H9 (cell line): ENCODE measurements at regions not wholly inside any gene's neighbourhood (a gene's known extent, or its start where the extent isn't known, plus 50 kb on each side); places are given as distances from the start of the nearest gene placed in this dataset.

Experiments used
- DNase-seq: peaks from one replicate; pipeline ENCODE4 v3.0.0-alpha.2; 2017
- H2AFZ ChIP-seq: one replicate; pipeline ENCODE4 v1.6.1; 2013; ENCODE audit warnings: mild to moderate bottlenecking, low read length, control low read depth, moderate library complexity
- H2AK5ac ChIP-seq: 2 replicates; pipeline ENCODE4 v1.6.1; 2013; ENCODE audit warnings: low read length, control low read depth, mixed read lengths; ENCODE audit not compliant: insufficient read length
- H2BK120ac ChIP-seq: one replicate; pipeline ENCODE4 v1.6.1; 2013; ENCODE audit warnings: low read depth, mild to moderate bottlenecking, low read length, control low read depth, inconsistent platforms; ENCODE audit not compliant: poor library complexity, severe bottlenecking
- H2BK12ac ChIP-seq: 2 replicates; pipeline ENCODE4 v1.6.1; 2013; ENCODE audit warnings: low read length, control low read depth, mixed read lengths, low read depth; ENCODE audit not compliant: insufficient read length
- H2BK15ac ChIP-seq: 2 replicates; pipeline ENCODE4 v1.6.1; 2013; ENCODE audit warnings: low read depth, low read length, control low read depth
- H2BK20ac ChIP-seq: one replicate; pipeline ENCODE4 v1.6.1; 2013; ENCODE audit warnings: low read depth, mild to moderate bottlenecking, low read length, control low read depth, inconsistent platforms; ENCODE audit not compliant: poor library complexity, severe bottlenecking
- H2BK5ac ChIP-seq: 2 replicates; pipeline ENCODE4 v1.6.1; 2013; ENCODE audit warnings: low read length, control low read depth, mixed read lengths; ENCODE audit not compliant: insufficient read length
- H3K14ac ChIP-seq: 2 replicates; pipeline ENCODE4 v1.6.1; 2013; ENCODE audit warnings: low read length, control low read depth; ENCODE audit not compliant: insufficient read depth
- H3K18ac ChIP-seq: 2 replicates; pipeline ENCODE4 v1.6.1; 2013; ENCODE audit warnings: low read depth, mild to moderate bottlenecking, mixed read lengths, low read length, control low read depth; ENCODE audit not compliant: insufficient read length
- H3K23ac ChIP-seq: 2 replicates; pipeline ENCODE4 v1.6.1; 2013; ENCODE audit warnings: low read length, control low read depth, mixed read lengths, low read depth; ENCODE audit not compliant: insufficient read length
- H3K23me2 ChIP-seq: 2 replicates; pipeline ENCODE4 v1.6.1; 2013; ENCODE audit warnings: low read depth, mild to moderate bottlenecking, mixed read lengths, low read length, control low read depth; ENCODE audit not compliant: insufficient read length, poor library complexity, severe bottlenecking
- H3K27ac ChIP-seq: 2 replicates; pipeline ENCODE4 v1.5.1; 2013; ENCODE audit warnings: low read length, control low read depth, mixed read lengths, low read depth; ENCODE audit not compliant: insufficient read length
- H3K27me3 ChIP-seq: 2 replicates; pipeline ENCODE4 v1.6.1; 2013; ENCODE audit warnings: low read length, control low read depth, inconsistent platforms; ENCODE audit not compliant: insufficient read depth
- H3K4ac ChIP-seq: 2 replicates; pipeline ENCODE4 v1.6.1; 2013; ENCODE audit warnings: low read depth, mild to moderate bottlenecking, control low read depth, inconsistent platforms, low read length, moderate library complexity
- H3K4me1 ChIP-seq: 2 replicates; pipeline ENCODE4 v1.6.1; 2013; ENCODE audit warnings: low read length, control low read depth, inconsistent platforms; ENCODE audit not compliant: insufficient read depth
- H3K4me2 ChIP-seq: 2 replicates; pipeline ENCODE4 v1.6.1; 2013; ENCODE audit warnings: low read length, control low read depth, mixed read lengths; ENCODE audit not compliant: insufficient read length, insufficient read depth
- H3K56ac ChIP-seq: 2 replicates; pipeline ENCODE4 v1.6.1; 2013; ENCODE audit warnings: low read depth, mild to moderate bottlenecking, mixed read lengths, low read length, control low read depth; ENCODE audit not compliant: insufficient read length
- H3K79me1 ChIP-seq: 2 replicates; pipeline ENCODE4 v1.6.1; 2013; ENCODE audit warnings: low read depth, mild to moderate bottlenecking, moderate library complexity, low read length, control low read depth, inconsistent platforms; ENCODE audit not compliant: insufficient read depth, poor library complexity, severe bottlenecking
- H3K79me2 ChIP-seq: 2 replicates; pipeline ENCODE4 v1.6.1; 2013; ENCODE audit warnings: low read length, control low read depth, inconsistent platforms; ENCODE audit not compliant: insufficient read depth
- H3K9ac ChIP-seq: 2 replicates; pipeline ENCODE4 v1.6.1; 2013; ENCODE audit warnings: low read length, control low read depth, mixed read lengths; ENCODE audit not compliant: insufficient read length; ENCODE audit errors: extremely low read depth
- H3K9me3 ChIP-seq: one replicate; pipeline ENCODE4 v1.6.1; 2013; ENCODE audit warnings: low read depth, low read length, inconsistent platforms; ENCODE audit not compliant: control insufficient read depth
- H3T11ph ChIP-seq: one replicate; pipeline ENCODE4 v1.6.1; 2013; ENCODE audit warnings: mild to moderate bottlenecking, low read length, control low read depth, inconsistent platforms
- H4K20me1 ChIP-seq: one replicate; pipeline ENCODE4 v1.6.1; 2013; ENCODE audit not compliant: control insufficient read depth, insufficient read length, insufficient read depth
- H4K5ac ChIP-seq: 2 replicates; pipeline ENCODE4 v1.6.1; 2013; ENCODE audit warnings: low read depth, mild to moderate bottlenecking, mixed read lengths, low read length, control low read depth; ENCODE audit not compliant: insufficient read length
- H4K8ac ChIP-seq: replicated peaks from 2 replicates; pipeline ENCODE4 v1.6.1; 2013; ENCODE audit warnings: low read length, control low read depth, mixed read lengths, low read depth; ENCODE audit not compliant: insufficient read length
- H4K91ac ChIP-seq: 2 replicates; pipeline ENCODE4 v1.6.1; 2013; ENCODE audit warnings: low read depth, mild to moderate bottlenecking, moderate library complexity, mixed read lengths, low read length, control low read depth; ENCODE audit not compliant: insufficient read length
- H3K27ac Mint-ChIP-seq, 3 experiments: 2 replicates in 2 of 3; 3 replicates in 1 of 3; pipeline ENCODE4 v1.8.0; 2020 to 2021; ENCODE audit warnings: mixed read lengths in 3 of 3, mild to moderate bottlenecking in 1 of 3, moderate library complexity in 1 of 3
- H3K27me3 Mint-ChIP-seq: 2 replicates; pipeline ENCODE4 v1.8.0; 2021; ENCODE audit warnings: low read depth, mild to moderate bottlenecking, moderate library complexity, mixed read lengths
- H3K36me3 Mint-ChIP-seq, 3 experiments: 2 replicates in 2 of 3; 3 replicates in 1 of 3; pipeline ENCODE4 v1.8.0; 2020 to 2021; ENCODE audit warnings: low read depth in 3 of 3, mixed read lengths in 3 of 3; ENCODE audit not compliant: insufficient read depth in 1 of 3
- H3K4me1 Mint-ChIP-seq, 2 experiments: 2 replicates each; pipeline ENCODE4 v1.8.0; 2020; ENCODE audit warnings: mixed read lengths in 2 of 2
- H3K4me3 Mint-ChIP-seq, 2 experiments: 2 replicates in 1 of 2; 3 replicates in 1 of 2; pipeline ENCODE4 v1.8.0; 2020 to 2021; ENCODE audit warnings: mild to moderate bottlenecking in 2 of 2, mixed read lengths in 2 of 2, moderate library complexity in 1 of 2
- H3K9me3 Mint-ChIP-seq, 2 experiments: 2 replicates in 1 of 2; 3 replicates in 1 of 2; pipeline ENCODE4 v1.8.0; 2020; ENCODE audit warnings: mild to moderate bottlenecking in 2 of 2, mixed read lengths in 2 of 2, moderate library complexity in 1 of 2
- CTCF ChIP-seq: fragments of 200-600 bp; sonication (generic); conservative IDR thresholded peaks from 3 replicates; pipeline ENCODE4 v1.8.0; 2021; ENCODE audit warnings: antibody characterized with exemption, mild to moderate bottlenecking
- WGBS: extraction: QIAGEN DNeasy Blood & Tissue Kit; methylation state at CpG from one replicate; pipeline ENCODE4 v1.1.7; 2013; ENCODE audit warnings: missing lambda C conversion rate, low lambda C conversion rate, mixed read lengths; ENCODE audit not compliant: insufficient read length; ENCODE audit errors: extremely low coverage; 5-methylcytosine and 5-hydroxymethylcytosine counted together

GRCh38 chr3:59131016-59131766 is 81.4 kb upstream of the CFAP20DC start:
- no peak for DNase-seq
- no peak overlapping the region for H4K8ac ChIP-seq
- H2BK120ac ChIP-seq: no peak overlapping the region
- H2AFZ ChIP-seq: no peak overlapping the region
- H2BK20ac ChIP-seq: no peak overlapping the region
- peaks cover 41 to 49% of the 10 kb centered on the region in 2 experiments for H3K4me1 Mint-ChIP-seq
- peaks cover 0 to 2% of the 10 kb centered on the region in 2 experiments; a peak in 1 of 5 replicates for H3K9me3 Mint-ChIP-seq
- no peak overlapping the region for H3K14ac ChIP-seq
- H3K18ac ChIP-seq: no peak overlapping the region
- H2BK12ac ChIP-seq: no peak overlapping the region
- TF ChIP-seq CTCF: no peak
- H2BK5ac ChIP-seq: no peak overlapping the region
- H3K27ac Mint-ChIP-seq: no peak overlapping the region
- WGBS: no CpG with 5 or more reads among the region's 3 CpGs
- no peak overlapping the region for H3K9ac ChIP-seq
- H3K56ac ChIP-seq: no peak overlapping the region
- no peak overlapping the region for H3K23ac ChIP-seq
- H3T11ph ChIP-seq: no peak overlapping the region
- H3K79me2 ChIP-seq: no peaks in the 10 kb centered on the region
- H3K4me2 ChIP-seq: no peak overlapping the region
- H3K36me3 Mint-ChIP-seq: peaks cover 0 to 4% (median 0%) of the 10 kb centered on the region in 3 experiments; a peak in 2 of 7 replicates
- no peak overlapping the region for H2AK5ac ChIP-seq
- no peak overlapping the region for H3K27ac ChIP-seq
- H4K20me1 ChIP-seq: no peaks in the 10 kb centered on the region
- no peaks in the 10 kb centered on the region for H3K9me3 ChIP-seq
- no peaks in the 10 kb centered on the region for H3K27me3 ChIP-seq
- no peaks in the 10 kb centered on the region for H3K23me2 ChIP-seq
- H4K91ac ChIP-seq: no peak overlapping the region
- H3K4me3 Mint-ChIP-seq: no peak overlapping the region
- H4K5ac ChIP-seq: no peak overlapping the region
- no peak overlapping the region for H2BK15ac ChIP-seq
- peaks cover 6% of the 10 kb centered on the region; the same call in 1 of the 2 replicates for H3K4me1 ChIP-seq
- no peaks in the 10 kb centered on the region for H3K79me1 ChIP-seq
- H3K4ac ChIP-seq: no peak overlapping the region
- no peaks in the 10 kb centered on the region for H3K27me3 Mint-ChIP-seq
